DMS53 treated with DMSO at 0.1 percent for 48 hours (cell line): ENCODE measurements at regions not wholly inside any gene's neighbourhood (a gene's known extent, or its start where the extent isn't known, plus 50 kb on each side); places are given as distances from the start of the nearest gene placed in this dataset.

Source experiments
- DNase-seq: peaks from one replicate; lab custom pipeline; 2025; ENCODE audit not compliant: unreplicated experiment; lab: John Stamatoyannopoulos, UW

DNA sequence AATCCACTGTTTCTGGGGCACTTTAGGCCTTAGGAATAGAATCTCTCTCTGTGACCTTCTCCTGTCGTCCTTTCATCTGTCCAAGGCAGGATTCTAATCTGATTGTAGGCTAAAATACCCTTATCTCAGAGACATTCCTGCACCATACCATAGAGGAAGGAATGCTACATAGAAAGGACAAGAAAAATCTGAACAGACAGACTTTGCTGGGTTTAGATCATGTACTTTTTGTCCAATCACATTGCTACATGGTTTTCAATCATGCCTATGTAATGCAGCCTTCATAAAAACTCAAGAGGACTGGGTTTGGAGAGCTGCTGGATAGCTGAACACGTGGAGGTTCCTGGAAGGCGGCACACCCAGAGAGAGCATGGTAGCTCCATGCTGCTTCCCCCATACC is 378.5 kb upstream of the SEMA6D start:
- DNase-seq, result no peak

DNA sequence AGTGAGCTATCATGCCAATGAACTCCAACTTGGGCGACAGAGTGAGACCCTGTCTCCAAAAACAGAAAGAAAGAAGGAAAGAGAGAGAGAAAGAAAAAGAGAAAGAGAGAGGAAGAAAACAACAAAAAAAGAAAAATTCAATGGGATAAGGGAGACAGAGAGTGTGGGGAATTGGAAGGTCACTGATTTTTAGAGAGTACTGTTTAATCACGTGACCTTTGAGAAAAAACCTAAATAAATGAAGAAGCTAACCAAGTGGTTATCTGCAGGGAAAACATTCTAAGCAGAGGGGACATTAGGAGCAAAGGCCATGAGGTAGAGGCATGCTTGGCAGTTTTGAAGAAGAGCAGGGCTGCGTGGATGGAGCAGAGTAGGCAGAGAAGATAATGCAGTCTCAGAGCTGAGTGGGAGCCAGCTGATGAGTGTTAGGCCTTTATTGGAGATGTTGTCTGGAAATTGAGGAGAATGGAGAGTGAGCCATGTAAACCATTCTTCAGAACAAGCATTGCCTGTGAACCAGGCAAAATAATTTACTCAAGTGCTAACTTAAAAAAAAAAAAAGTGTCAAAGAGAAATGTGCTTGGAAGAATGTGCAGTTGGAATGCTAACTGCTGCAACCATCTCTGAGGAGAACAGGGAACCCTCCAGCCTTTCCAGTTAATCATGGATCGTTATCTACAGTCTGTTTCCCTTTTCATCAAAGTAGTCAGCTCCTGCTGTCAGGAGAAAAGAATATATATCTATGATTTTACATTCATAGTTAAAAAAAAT is 377.3 kb upstream of the SEMA6D start:
- no peak for DNase-seq

DNA sequence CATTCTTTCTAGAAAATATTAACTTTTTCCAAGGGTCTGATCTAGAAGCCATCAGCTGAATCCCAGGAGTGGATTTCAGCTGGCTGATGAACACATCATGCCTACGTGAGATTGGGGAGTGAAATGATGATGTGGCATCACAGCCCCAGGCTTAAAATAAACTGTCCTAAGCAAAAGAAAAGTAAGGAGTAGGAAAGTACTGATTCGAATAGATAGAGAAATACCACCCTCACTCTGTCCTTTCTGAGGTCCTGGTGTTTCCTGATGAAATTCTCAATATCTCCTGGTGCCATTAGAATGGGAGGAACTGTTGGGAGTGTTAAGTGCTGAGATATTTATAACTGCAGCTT is 376.8 kb upstream of the SEMA6D start:
- no peak for DNase-seq

DNA sequence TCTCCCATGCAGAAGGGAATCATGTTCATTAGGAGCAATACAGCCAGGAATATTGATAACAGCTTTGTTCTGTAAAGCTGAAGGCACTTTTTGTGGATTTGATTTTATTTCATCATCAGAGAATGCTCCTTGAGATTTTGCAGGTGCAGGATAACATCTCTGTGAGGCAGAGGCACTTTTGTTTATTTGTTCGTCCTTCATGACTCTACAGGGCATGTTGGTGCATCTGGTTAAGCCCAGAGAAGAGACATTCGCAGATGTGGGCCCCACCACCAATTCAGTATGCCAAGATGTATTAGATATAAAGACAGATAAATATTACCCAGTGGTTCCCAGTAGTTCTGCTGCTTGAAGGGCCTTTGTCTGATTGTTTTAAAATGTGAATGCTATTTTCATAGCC is 368.1 kb upstream of the SEMA6D start:
- DNase-seq, result no peak

DNA sequence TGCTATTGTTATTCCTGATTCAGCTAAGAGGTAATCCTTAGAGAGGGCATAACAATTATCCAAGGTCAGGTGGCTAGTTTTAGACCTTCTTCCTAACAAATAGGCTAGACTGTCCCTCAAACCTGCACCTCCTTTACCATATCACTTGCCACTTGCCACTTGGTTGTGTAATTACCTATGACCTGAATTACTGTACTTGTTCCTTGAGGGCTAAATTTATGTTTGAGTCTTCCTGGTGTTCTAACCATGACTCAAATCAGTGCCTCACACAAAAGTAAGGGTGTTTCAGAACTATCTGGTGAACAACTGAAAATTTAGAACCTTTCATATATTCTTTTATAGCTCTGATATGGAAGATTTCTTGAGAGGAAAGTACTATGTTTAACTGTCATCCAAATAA is 365.8 kb upstream of the SEMA6D start:
- no peak for DNase-seq

DNA sequence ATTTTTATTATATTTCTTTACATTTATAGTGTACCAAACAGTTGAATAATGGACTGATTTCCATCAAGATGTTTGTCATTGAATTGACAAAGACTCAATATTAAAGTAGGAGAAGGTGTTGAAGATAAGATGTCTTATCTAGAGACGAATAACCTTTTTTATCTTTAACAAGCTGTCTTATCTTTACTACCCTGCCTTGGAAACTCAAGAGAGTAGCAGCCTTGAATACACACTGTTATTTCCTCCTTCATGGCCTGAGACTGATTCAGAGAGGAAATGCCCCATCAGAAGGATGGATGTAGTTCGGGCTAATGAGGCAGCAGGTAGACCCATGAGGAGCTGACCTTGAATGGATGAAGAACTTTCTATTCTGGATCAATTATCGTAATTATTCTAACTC is 365.1 kb upstream of the SEMA6D start:
- DNase-seq, result no peak

DNA sequence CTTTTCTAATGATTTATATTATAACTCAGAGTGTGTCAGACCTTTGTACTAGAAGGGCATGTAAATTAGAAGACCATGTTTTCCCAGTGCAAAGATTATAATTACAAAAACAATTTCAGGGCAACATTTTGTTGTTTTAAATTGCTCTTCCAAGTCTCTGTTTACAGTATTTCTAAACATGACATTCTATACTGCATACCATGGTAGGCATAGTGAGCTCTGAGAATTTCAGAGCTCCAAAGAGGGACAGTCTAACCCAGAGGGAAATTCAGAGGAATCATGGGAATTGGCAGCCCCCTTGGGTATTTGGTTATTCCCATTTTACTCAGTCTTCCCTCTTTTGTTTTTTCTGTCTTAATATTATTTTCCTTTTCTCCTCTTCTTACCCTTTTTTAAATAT is 361.5 kb upstream of the SEMA6D start:
- DNase-seq, result no peak

DNA sequence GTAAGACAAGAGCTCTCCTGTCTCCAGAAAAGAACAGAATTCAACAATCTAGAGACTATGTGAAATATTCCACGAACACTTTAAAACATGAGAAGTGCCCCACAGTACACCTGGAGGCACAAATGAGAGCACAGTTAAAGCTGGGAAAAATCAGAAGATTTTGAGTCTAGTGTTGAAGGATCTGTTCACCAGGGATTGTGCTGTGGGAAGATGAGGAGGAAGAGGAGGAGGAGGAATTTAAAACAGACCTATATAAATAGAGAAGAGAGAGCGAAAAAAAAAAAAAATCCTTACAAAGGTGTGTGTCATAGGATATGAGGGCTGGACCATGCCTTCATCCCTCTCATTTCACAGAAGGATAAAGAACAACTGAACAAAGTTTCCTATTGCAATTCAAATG is 361.0 kb upstream of the SEMA6D start:
- DNase-seq, result no peak

DNA sequence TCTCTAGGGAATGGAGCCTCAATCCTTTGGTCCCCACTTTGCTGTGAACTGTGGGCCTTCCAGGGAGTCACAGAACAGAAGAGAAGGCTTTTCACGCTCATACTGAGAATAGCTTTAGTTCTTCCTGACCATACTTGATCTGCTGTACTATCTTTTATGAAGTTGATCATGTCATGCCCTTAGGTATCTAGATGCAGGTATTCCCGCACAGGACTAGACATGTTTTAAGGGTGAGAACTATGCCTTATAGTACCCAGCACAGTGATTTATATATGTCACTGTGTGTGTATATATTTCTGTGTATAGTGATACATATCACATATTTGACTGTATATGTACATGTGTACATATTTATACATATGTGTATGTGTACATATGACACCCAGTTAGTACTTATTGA is 358.4 kb upstream of the SEMA6D start:
- no peak for DNase-seq

DNA sequence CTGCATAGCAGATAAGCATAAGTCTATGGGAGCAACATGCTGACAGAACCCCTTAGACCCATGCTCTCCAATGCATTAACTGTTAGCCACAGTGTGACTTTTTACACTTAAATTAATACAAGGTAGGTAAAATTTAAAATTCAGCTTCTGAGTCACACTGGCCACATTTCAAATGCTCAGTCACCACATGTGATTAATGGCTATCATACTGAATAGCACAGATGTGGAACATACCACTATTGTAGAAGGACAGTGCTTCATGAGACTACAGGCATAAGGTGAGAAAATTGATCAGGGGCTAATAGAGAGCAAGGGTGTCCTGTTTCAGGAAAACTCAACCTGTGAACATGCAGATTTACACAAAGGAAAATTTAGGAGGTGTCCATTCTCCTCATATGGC is 357.0 kb upstream of the SEMA6D start:
- DNase-seq, result no peak

DNA sequence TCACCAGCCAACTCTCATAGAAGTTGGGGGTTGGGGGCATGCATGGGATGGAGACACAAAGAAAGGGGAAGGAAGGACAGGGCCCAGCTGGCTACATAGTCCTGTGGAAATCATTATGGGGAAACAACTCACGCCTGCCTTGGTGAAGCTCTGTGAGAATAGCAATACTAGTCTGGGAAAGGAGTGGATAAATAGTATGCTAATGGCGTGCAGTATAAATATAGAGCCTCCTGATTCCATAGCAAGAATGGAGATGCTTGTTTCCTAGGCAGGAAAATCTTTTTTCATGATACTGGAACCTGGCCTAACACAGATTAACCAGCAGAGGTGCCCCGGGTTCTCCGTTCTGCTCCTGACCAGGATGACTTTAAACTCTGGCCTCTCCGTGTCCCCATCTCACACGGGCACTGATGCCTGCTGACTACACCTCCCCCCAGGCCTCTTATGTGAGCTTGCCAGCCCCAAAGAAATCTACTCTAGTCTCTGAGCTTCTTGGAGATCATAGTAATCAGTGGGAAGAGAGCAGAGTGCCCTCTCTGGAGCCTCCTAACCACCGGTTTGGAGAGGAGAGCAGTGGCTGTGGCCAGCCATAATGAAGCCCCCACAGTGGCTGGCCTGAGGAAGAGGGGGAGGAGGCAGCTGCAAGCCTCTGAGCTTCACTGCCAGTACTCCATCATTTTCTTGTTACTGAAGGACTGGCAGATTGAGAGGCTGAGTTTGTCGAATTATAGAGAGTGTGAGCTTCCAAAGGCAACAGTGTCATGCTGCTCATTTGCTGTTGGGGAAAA is 355.0 kb upstream of the SEMA6D start:
- no peak for DNase-seq

DNA sequence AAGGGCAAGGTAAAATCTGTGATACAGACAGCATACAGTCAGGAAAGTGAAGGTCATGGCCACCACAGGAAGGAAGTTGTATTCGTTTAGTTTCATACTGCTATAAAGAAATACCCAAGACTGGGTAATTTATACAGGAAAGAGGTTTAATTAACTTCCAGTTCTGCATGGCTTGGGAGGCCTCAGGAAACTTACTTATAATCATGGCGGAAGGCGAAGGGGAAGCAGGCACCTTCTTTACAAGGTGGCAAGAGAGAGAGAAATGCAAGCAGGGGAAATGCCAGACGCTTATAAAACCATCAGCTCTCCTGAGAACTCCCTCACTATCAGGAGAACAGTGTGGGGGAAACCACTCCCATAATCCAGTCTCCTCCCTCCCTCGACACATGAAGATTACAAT is 353.7 kb upstream of the SEMA6D start:
- DNase-seq, result no peak

DNA sequence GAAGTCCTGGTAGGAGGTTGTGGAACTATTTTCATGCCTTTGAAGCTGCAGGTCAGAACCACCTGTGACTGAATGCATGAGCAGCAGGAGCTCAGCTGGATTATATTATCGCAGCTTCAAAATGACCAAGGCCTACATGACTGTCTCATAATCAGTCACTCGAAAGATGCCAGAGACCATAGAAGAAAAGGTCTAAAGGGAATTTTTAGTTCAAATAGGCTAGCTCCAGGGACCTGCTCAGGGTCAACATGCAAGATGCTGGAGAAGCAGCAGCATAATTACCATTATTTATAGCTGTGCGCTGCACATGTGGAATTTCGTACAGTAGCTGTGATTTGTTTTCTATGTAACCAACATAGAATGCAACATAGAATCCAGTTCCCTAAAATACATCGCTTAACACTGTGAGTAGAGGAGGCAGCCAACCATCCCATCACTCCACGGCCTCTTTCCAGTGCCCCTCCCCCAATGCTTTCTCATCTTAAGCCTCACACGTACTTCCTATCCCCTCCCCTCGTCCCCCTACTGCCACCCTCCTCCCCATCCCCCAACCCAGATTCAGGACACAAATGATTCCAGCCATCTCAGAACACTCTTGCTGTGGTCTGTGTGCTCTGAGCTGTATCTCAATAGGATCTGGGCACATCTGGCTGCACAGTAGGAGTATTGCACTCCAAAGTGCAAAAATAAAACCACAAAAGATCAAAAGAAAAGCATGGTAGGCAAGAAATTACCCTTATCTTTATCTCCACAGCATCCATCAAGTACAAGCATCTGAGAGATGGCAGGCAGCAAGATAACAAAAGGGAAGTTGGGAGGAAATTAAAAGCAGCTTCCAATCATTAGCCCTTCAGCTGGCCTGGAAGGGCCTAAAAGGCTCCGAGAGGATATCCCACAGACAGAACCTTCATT is 352.8 kb upstream of the SEMA6D start:
- no peak for DNase-seq

DNA sequence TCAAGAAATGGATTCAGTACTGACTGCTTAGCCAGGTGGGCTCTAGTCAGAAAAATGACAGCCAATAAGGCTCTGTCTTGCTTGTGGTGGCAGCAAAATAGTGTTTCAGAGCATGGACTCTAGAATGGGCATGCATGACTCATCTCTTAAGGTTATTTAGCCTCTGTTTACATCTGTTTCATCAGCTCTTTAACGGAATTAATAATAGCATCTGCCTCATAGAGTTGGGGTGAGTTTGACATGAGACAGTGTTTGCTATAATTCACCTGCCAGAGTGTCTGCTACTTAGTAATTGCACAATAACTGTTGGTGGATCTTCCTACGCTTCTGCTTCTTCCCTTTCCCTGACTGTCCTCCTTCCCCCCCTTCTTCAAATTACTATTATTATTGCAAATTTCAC is 350.4 kb upstream of the SEMA6D start:
- peak; percentile 20 for DNase-seq

DNA sequence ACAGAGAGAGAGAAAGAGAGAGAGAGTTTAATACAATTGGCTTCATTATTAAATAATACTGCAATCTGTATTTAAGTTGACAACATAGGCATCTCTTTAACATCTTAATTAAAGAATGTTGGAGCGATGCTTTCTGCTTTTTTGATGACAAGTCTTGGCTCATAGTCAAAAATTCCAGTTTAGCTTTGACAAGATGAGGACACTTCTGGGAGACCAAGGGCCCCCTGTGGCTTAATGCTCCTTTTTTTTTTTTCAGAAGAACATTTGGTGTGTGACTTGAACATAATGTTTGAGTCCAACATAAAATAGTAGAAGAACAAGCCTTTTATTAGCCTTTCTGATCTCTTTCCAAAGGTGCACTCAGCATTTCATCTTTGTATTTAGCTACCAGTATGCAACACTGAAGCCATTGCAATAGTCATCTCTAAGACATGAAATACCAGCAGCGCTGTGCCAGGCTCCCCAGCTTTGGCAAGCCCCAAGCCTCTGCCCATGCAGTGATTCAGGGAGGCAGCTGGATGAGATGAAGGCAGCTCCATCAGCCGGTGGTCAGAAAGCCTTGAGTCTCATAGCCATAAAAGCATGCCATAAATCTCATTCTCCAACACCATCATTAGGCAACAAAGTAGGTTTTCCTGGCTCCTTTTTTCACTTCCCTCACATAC is 349.4 kb upstream of the SEMA6D start:
- DNase-seq, result no peak

DNA sequence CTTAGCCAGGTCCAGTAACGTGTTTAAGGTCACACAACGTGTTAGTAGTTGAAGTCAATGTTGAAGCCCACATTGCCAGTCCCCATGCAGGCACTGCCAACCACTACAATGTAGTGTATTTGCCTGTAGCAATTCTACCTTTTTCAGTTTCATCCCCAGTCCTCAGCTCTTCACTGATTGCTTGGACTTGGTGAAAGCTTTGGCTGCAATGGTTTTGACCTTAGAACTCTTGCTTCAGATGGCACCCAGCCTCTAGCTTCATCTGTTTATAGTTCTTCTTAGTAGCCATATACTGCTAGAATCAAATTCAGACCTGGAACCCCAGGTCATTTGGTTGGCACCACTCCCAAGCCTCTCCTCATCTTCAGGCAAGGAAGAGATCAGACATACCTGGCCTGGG is 345.4 kb upstream of the SEMA6D start:
- DNase-seq, result no peak

DNA sequence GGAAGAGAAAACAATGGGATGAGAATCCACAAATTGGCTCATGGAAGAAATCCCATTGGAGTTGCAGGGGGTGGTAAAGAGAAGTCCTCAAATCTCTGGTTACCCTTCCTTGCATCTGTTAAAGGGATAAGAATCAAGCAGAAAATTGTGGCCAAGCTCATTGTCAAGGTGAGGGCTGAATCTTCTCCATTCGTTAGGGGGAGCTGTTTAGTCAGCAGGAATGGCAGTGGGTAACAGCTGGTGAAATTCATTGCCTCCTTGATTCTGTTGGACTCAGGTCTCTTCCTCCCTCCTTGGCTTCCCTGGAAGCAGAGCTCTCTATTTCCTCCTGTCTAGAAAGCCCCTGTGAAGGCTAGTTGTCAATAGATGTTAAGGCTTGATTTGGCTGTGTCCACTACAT is 343.1 kb upstream of the SEMA6D start:
- peak; percentile 28 for DNase-seq

DNA sequence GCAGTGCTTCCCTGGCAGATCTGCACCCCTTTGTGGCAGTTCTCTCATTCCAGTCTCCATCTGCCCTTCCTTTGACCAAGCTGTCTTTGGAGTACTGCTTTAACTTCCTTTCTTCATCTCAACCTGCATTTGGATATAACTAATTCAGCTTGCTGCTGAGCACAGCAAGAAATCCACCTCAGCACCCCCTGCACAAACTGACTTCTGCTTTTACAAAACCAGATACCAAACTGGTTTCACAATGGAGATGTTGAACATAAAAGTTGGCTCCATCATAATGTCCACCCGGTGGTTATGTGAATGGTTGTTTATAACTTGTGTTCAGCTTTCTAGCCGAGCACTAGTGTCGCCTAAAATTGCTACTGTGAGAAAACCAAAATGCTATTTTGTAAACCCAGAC is 341.1 kb upstream of the SEMA6D start:
- DNase-seq, result no peak

DNA sequence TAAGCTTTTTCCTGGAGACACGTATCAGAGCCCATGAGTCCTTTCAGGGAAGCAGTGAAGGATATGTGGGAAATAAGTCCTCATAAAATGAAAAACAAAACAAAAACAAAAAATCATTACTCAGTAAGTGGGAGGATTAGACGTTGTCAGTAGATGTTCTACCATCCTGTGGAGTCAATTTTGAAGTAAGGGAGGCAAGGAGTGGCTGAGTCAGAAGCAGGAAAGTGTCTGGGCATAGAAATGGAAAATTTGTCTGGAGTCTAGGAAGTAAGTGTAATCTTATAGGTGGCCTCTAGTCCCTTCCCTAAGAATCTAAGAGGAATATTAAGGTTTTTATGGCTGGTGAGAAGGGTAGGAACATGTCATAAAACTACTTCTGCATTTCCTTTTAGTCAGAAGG is 339.8 kb upstream of the SEMA6D start:
- no peak for DNase-seq

DNA sequence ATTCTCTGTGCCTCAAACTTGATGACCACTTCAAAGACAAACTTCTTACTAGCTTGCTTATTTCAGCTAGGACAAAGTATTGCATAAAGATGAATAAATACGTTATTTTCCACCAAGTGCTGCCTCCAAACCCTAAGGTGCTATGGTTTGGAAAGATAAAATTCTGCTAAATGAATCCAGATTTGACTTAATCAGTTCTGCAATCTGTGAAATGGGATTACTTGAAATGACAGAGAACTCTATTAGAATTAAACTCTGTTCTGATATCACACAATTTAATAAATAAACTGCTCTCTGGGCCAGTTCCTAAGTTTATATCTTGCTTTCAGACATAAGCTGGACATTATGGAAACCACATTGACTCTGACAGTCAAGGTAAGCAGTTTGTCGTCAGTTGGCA is 338.8 kb upstream of the SEMA6D start:
- no peak for DNase-seq

DNA sequence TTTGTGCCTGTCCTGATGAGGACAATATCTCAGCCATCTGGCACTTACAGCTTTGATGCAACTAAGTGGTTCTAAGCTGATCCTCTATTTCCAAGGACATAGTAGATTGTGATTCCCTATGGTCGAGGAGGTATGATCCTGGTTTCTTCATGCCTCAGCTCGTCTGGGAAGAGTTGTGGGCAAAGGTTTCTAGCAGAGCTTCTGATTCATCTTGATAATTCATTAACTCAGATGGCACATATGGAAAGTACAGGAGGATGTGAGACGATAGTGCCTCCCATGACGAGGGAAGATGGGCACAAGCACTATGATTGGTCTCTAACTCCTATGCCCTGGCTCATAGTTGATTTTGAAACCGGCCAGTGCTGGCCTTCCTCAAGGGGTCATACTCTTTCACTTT is 334.2 kb upstream of the SEMA6D start:
- DNase-seq, result no peak
